HG03064 (cell line): ENCODE measurements at regions not wholly inside any gene's neighbourhood (a gene's known extent, or its start where the extent isn't known, plus 50 kb on each side); places are given as distances from the start of the nearest gene placed in this dataset.
"Not testable (repeated sequence)": the region's sequence is repeated elsewhere in the genome, so short reads cannot be mapped to it uniquely, and the experiment has no call there.

ENCODE experiments used
- ATAC-seq: cut with Tn5 transposase; IDR thresholded peaks from one replicate; pipeline ENCODE4 v1.9.1; 2021; ENCODE audit warnings: low read depth; ENCODE audit not compliant: unreplicated experiment

DNA sequence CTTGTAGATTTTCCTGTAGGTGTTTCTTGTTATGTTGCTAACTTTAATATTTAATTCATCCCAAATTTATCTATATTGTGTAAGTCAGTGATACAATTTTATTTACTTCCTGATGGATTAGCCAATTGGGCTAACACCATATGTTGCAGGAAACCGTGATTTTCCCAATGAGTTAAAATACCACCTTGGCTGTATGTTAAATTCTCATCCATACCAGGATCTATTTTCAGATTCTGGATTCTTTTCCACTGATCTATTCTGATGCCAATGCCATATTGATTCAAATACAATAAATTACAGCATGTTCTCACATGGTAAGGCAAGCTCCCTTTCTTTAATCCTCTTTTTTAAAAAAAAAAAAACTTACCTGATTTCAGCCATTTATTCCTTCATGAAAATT is 85.8 kb upstream of the DNAJC10 start:
- ATAC-seq = no peak

DNA sequence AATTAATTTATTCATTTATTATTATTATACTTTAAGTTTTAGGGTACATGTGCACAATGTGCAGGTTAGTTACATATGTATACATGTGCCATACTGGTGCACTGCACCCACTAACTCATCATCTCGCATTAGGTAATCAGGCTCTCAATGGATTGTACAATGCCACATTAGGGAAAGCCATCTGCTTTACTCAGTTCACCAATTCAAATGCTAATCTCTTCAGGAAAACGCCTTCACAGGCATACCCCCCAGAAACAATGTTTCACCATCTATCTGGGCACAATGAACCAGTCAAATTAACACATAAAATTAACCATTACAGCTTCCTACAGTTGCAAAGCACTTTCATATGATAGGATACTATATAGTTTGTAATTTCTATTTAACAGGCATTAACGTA is 84.8 kb upstream of the DNAJC10 start:
- ATAC-seq = no peak

DNA sequence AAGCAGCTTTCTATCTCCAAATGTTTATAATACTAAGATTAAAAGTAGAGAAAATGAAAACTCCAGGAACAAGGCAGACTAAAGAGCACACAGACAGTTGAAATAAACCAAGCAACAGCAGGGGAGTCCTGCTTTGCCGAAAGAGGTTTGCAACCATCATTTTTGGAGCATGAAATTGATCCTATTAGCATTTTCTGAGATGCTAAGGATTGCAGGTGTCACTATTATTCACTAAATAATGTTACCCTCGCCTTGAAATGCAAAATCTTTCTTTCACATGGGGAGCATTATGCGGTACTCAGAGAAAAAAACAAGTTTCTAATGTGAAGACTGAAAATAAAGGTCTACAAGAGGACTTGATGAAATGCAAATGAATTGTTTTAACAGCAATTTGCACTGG is 81.7 kb upstream of the DNAJC10 start:
- no peak for ATAC-seq

DNA sequence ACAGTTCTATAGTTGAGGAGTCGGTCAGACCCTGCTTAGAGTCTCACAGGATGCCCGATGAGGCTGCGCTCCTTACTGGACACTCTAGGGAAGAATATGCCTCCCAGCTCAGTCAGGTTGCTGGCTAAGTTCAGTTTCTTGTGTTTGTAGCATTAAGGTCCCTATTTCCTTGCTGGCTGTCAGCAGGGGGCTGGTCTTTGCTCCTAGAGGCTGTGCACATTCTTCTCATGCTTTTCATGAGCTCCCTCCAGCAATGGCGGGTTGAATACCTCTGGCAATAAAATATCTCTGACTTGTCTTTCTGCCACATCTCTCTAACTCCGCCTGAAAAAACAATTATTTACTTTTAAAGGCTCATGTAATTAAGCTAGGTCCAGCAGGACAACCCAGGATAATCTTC is 79.4 kb upstream of the DNAJC10 start:
- ATAC-seq = no peak

DNA sequence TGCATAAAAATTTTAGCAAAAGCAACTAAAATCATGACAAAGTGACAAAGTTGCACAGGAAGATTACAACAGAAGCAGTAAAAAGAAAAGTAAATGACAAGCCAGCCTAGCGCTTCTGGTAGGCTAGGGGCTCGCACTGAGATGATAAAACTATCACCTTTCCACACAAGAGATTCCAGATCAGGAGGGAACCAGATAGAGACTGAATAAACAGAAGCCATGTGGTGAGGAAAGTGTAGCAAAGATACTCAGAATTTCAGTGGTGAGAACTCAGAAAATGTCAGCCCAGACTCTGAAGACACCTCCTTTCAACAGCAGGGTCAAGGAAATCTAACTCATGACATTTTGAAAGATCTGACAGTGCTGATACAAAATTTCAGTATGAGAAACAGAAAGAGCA is 77.4 kb upstream of the DNAJC10 start:
- no peak for ATAC-seq

DNA sequence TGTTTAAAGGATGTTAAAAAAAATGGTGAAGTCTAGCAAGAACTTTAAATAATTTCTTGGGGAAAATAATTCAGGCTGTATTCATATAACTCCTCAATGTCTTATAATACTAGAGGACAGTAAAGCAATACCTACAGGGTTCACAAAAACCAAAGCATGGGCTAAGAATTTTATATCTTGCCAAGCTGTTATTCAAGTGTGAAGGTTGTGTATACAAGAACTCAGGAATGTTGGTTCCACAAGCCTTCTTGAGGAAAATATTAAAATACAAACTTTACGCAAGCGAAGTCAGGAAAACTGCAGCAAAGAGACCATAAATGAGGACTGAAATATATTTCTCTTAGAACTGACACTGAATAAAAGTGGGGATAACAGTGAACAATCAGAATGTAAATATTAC is 76.1 kb upstream of the DNAJC10 start:
- no peak for ATAC-seq

DNA sequence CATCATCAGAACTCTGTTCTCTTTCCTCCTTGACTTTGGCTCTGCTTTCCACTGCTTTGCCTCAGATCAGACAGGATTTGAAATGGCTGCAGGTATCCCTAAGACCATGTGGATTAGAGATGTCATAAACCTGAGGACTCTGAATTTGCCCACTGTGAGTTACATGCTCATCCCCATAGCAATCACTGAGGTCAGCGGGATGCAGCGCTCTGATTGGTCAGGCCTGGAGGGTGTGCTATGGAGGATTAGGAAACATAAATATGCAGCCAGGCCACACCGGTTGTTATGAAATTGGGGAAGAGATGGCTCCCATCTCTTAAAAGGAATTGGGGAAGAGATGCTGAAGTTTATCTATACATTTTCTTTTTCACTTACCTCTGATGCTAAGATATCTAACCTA is 73.7 kb upstream of the DNAJC10 start:
- ATAC-seq = peak; percentile 99

DNA sequence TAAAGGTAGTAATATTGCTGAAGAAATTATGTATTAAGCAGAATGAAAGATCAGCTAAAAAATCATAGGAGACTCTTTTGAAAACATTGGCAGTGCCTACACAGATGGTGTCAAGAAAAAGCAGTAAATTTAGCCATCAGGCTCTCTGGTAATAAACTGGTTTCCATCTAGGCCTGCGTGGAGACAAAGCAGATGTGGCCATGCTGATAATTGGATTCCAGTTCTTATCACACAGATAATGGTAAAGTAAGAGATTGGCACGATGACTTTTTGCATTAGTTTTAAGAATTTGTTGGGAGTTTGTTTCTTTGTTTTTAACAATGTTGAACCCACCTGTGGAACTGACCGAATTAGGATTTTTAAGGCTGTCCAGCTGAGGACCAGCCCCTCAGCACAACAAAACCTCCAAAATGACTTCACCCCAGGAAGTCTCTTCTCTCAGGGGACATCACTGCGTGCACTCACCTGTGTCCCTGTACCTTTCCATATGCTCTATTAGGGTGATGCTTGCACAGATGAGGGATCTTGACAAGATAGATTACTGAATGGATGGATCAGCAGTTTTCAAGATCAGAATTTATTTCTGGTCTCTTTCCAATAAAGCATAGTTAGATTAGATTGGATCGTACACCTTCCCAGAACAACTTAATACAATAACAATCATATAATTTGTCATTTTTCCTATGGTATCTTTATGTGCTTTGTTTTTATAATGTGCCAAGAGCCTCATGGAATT is 69.1 kb upstream of the DNAJC10 start:
- ATAC-seq = no peak

DNA sequence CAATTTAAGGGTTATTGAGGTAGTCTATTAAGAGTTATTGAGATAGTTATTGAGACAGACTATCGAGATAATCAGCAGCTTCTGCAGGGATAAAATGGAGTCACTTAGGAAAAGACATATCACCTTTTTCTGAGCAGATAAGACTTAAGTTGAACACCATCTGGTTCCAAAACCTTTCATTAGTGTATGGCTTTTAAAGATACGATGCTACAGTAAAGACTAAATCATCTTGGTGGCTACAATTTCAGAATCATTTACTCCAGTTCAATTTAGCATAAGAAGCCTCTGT is 68.6 kb upstream of the DNAJC10 start:
- ATAC-seq = no peak

DNA sequence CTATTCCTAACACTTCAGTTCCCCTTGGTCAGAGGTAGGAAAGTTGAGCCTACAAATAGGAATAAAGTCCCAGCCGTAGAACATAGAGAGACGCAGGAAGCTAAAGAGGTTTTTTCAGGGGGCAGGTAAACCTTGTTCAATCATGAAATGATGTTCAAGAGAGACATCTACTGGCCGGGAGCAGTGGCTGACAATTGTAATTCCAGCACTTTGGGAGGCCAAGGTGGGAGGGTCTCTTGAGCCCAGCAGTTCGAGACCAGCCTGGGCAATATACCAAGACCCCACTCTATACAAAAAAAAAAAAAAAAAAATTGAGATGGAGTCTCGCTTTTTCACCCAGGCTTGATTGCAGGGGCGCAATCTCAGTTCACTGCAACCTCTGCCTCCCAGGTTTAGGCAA is 66.7 kb upstream of the DNAJC10 start:
- ATAC-seq = no peak

DNA sequence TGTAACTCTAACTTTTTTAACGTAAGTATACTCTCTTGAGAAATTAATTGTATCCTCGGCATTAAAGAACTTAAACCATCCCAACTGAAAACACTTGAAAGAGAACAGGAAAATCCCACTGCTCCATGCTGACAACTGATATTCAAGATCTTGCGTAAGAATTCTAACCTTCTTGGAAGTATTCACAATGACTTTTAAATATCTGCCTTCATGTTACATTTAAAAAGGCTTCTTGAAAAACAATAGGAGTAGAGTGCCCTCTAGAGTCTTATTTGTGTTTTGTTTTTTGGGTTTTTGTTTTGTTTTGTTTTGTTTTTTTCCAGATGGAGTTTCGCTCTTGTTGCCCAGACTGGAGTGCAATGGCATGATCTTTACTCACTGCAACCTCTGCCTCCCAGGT is 65.4 kb upstream of the DNAJC10 start:
- no peak for ATAC-seq

DNA sequence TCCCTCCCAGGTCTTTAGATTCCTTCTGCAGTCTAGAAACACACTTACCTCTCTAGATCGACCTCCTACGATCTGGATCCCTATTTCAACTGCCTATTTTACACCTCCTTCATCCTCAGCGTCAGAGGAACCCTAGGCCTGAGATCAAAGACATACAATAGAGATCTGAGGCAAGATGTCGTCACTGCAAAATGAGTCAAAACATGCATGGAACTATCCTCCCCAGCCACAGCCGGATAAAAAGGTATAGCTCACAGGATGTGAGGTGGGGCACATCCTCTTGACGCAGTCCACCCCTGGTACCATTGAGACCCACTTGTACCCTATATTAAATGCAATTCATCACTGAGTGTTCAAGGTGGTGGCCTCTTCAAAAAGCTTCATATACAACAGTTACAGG is 63.7 kb upstream of the DNAJC10 start:
- no peak for ATAC-seq

DNA sequence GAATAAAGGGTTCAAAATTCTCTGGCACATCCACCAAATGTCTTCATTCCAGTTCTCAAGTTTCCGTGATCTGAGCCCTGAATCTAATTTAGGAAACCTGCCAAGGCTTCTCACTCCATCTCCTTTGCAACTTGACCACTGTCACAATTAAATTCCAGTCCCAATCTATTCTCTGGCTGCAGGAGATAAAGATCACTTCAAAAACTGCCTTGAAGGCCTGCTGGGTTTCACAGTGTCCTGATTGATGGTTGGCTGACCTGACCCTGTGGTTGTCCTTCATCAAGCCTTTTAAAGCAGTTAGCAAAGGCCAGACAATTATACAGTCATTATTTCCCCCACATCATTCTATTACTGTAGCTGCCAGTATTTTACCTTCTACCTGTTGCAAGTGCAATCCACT is 60.3 kb upstream of the DNAJC10 start:
- ATAC-seq = no peak

DNA sequence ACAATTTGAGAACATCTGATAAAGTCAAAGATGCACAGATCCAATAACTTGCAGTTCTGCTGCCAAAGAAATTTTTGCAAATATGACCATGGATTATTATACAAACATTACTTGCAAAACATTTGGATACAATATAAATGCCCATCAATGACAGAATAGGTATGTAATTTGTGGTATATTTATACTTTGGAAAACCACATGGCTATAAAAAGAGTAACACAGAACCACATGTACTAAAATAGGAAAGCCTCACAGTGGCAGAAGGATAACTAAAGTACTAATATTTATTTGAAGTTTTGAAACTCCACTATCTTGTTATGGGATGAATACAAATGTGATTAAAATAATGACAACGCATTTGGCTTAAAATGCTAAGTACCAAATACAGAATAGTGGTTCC is 51.8 kb upstream of the DNAJC10 start:
- ATAC-seq = no peak

DNA sequence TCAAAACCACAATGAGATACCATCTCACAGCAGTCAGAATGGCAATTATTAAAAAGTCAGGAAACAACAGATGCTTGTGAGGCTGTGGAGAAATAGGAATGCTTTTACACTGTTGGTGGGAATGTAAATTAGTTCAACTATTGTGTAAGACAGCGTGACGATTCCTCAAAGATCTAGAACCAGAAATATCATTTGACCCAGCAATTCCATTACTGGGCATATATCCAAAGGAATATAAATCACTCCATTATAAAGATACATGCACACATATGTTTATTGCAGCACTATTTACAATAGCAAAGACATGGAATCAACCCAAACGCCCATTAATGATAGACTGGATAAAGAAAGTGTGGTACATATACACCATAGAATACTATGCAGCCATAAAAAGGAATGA is 50.6 kb upstream of the DNAJC10 start:
- not testable (repeated sequence) for ATAC-seq
